ENCODE measurements at regions not wholly inside any gene's neighbourhood (a gene's known extent, or its start where the extent isn't known, plus 50 kb on each side); places are given as distances from the start of the nearest gene placed in this dataset.
"Not testable (repeated sequence)": the region's sequence is repeated elsewhere in the genome, so short reads cannot be mapped to it uniquely, and the experiment has no call there.

DNA sequence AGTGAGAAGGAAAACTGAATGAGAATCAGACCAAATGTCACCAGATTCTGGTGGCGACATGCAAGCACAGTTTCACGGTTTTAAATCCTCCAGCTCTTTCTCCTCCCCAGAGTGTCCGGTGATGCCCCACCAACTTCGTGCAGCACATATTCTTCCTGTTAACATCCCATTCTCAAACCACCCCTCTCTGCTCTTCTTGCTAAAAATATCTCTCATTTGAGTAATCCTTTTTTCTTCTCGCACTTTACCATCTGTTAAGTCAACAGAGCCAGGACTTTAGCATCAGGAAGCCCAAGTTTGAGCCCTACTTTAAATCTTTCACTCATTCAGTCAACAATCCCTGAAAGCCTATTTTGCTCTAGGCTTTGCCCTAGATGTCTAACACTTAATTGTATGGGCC, 68.2 kb upstream of the VGLL4 start:
- peak; percentile 36 for DNase-seq

DNA sequence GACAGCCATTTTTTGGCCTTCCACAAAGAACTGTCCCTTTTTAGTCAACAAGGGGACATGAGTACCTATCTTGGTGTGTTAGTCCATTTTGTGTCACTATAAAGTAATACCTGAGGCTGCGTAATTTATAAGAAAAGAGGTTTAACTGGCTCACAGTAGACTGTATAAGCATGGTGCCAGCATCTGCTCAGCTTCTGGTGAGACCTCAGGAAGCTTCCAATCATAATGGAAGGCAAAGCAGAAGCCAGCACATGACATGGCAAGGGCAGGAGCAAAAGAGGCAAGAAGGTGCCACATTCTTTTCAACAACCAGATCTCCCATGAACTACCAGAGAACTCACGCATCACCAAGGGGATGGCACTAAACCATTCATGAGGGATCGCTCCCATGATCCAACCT, 66.1 kb upstream of the VGLL4 start:
- no peak for DNase-seq

DNA sequence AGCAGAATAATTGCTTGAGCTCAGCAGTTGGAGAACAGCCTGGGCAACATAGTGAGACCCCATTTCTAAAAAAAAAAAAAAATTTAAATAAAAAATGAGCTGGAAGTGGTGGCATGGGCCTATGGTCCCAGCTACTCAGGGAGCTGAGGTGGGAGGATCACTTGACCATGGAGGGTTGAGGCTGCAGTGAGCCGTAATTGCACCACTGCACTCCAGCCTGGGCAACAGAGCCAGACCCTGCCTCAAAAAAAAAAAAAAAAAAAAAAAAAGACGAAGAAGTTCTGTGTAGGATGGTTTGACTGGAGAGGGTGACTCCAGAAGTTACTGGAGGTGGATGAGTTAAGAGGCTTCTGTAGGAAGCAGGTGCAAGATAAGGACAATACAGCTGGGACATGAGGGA, 63.4 kb upstream of the VGLL4 start:
- not testable (repeated sequence) for DNase-seq

DNA sequence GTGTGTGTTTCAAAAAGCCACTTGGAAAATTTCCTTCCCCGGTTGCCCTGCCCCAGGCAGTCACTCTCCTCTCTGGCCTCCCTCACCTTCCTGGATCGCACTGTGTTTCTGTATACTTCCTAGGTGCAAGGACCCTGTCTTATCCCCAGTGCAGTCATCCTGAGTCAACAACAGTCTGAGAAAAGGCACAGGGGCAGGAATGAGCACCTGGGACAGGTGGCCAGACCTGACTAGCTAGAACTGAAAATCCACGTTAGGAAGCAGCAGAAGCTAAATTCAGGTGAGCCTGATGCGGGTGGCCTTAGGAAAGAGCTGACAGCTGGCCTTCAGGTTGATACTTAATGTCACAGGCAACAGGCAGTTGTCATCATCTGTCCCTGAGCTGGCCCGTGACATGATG, 62.9 kb upstream of the VGLL4 start:
- no peak for DNase-seq

DNA sequence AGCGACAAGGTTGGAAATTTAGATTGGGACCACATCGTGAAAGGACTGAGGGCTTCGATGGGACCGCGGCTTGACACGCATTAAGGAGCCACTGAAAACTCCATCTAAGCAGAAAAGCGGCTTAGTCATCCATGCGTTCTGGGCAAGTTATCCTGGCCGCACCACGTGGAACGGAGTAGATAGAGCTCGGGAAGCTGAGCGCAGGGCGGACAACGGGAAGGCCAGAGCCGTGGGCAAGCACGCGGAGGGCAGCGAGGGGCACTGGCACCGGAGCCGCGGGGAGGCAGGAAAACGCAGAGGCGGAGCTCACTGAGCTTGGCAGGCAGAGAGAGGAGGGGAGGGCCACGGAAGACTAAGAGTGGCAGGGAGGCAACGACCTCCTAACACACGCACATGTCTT, 61.3 kb upstream of the VGLL4 start:
- peak; percentile 37 for DNase-seq

DNA sequence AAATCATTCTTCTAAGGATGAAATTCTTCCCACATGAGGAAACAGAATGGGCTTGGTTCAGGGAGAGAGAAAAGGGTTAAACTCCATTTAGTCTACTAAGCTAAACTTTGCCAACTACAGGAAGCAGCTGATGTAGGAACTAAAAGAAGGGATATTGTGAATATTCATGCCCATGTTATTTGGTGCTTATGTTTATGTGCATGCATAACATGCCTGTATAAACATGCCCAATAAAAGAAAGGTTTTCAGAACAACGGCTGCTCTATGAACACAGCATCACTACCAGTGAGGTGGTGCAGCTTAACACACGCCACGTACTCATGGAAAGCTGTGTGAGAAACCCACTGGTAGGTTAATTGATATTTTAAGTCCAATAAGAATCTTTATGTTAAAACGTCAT, 59.4 kb upstream of the VGLL4 start:
- no peak for DNase-seq

DNA sequence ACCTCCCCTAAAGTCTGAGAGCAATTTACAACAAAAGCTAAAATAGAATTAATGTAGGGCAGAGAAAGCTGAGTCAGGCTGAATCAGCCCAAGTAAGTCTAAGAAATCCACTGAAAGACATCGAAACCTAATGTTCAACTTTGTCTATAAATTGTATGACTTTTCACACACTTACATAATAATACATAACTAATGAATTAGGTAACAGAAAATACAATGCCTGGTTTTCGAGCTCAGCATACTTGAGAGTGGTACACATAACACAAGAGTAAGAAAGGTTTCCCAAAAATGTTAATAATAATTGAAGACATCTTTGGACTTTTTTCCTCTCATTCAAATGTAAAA, 55.3 kb upstream of the VGLL4 start:
- peak; percentile 88 for DNase-seq

DNA sequence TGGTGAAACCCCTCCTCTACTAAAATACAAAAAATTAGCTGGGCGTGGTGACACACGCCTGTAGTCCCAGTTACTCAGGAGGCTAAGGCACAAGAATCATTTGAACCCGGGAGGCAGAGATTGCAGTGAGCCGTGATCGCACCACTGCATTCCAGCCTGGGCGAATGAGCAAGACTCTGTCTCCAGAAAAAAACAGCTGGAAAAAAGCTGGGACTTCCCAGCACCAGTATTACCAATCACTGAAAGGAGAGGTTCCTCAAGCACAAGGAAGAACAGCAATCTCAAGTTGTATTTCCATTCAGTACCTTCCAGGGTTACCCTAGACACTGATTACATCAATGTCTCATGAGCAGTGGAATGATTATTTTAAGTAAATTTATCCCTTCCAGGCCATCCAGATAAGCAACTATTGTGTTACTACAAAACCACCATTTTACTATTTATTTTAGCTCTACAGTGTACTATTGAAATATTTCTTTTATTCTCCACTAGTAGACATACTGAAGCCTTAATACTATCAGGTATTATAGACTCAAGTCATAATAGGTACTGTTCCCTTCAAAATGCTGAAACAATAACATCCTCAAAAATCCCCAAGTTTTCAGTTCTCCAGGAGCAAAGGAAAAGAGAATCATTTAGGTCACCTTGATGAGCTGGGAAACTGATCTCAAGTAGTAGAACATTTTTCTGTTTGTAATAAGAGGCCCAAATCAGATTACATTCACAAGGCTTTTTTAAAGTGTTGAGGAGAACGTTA, 54.8 kb upstream of the VGLL4 start:
- DNase-seq: no peak

DNA sequence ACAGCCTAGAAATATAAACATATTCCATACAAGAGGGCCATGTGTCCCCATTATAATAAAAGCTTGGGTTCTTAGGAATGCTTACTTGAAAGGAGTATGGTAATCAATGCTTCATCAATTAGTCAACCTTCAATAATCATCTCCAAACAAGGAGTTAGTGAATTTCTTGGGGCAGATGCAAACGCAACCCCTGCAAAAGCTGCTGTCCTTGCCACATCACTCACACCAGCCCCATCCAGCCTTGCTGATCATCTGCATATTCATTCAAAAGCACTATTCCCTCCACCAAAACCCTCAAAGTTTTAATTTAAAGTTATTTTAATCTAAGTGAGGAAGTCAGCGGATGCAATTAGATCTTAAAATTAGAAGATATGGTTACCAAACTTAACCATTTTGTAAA, 54.0 kb upstream of the VGLL4 start:
- no peak for DNase-seq

DNA sequence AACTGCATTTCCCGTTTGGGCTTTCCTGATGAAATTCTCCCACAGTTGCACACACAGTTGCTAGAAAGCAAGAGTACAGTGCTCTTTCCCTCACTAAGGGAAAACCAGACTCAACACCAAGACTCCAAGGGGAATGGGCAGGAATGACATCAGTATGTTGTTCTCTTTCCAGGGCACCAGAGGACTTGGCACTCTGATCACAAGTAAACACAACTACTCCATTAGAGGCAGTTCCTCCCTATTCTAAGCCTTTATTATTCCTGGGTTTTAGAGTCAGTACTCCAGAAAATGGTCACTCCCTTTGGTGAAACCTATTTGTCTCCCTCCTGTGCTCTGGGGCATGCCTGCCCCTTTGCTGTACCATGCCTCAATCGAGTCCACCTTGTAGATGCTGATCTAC, 52.3 kb upstream of the VGLL4 start:
- no peak for DNase-seq
